Left lung (tissue), 4 donors: ENCODE measurements at regions not wholly inside any gene's neighbourhood (a gene's known extent, or its start where the extent isn't known, plus 50 kb on each side); places are given as distances from the start of the nearest gene placed in this dataset.
A peak's percentile ranks its signal among the peaks of the same experiment; 100 is the strongest.
"Not testable (repeated sequence)": the region's sequence is repeated elsewhere in the genome, so short reads cannot be mapped to it uniquely, and the experiment has no call there.

Experiments used
- ATAC-seq: fragments of 200-7000 bp; cut with Tn5 transposase; one replicate; pipeline ENCODE4 v1.9.1; 2020; ENCODE audit warnings: moderate library complexity
- DNase-seq, 4 donors: peaks; one replicate each; pipeline ENCODE4 v3.0.0-alpha.2; 2013 to 2020
- H3K27ac ChIP-seq, 2 donors: fragments of 200-600 bp; sonication (generic) in 1 of 2; one replicate each; pipeline versions ENCODE4 v1.5.0 to v1.8.0; 2020 to 2021
- H3K27me3 ChIP-seq, 2 donors: fragments of 200-600 bp; sonication (generic) in 1 of 2; one replicate each; pipeline versions ENCODE4 v1.5.0 to v1.8.0; 2020 to 2021
- H3K36me3 ChIP-seq, 2 donors: fragments of 200-600 bp; sonication (generic) in 1 of 2; one replicate each; pipeline versions ENCODE4 v1.5.0 to v1.8.0; 2020 to 2021
- H3K4me1 ChIP-seq, 2 donors: fragments of 200-600 bp; one replicate each; pipeline ENCODE4 v1.8.0; 2021
- H3K4me3 ChIP-seq, 2 donors: fragments of 200-600 bp; sonication (generic) in 1 of 2; one replicate each; pipeline versions ENCODE4 v1.5.0 to v1.8.0; 2020 to 2021; ENCODE audit warnings: mild to moderate bottlenecking in 1 of 2
- H3K9me3 ChIP-seq, 2 donors: fragments of 200-600 bp; sonication (generic) in 1 of 2; one replicate each; pipeline versions ENCODE4 v1.5.0 to v1.8.0; 2020 to 2021
- CTCF ChIP-seq, 2 donors: fragments of 200-600 bp; sonication (generic) in 1 of 2; IDR thresholded peaks; one replicate each; pipeline versions ENCODE4 v1.5.0 to v1.8.0; 2021; ENCODE audit warnings: antibody characterized with exemption in 2 of 2
- intact Hi-C, 2 donors: fragments of 100-400 bp; cut with DNase I; formaldehyde crosslinking; loops; one replicate each; pipeline versions ENCODE4 v1.11.2 to v1.14.2; 2022
- donor health status: DM: no; HTN: yes; CAD: no.
- donor health status: DM: no; HTN: no; CAD: no.

DNA sequence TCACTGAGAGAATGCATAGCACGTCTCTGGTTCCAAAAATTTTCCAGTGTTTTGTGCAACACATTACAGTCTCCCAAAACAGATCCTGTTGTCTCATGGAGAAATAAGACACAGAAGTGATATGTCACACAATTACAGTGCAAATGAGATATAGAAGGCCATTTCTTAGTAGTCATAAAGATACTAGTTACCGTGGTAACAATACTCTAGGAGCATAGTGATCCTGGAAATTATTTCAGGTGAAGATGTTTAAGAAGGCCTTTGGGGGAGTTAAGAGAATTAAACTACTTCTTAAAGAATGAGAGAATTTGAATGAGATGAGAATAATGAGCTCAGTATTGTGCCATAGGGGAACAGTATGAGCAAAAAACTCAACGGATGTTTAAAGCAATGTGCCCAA, 628.0 kb upstream of the MIR17HG start:
- Histone ChIP-seq H3K4me1 (no peaks in the 10 kb centered on the region), H3K27ac (no peak overlapping the region), H3K27me3 (no peaks in the 10 kb centered on the region), H3K4me3 (no peak overlapping the region), H3K9me3 (no peaks in the 10 kb centered on the region), H3K36me3 (no peaks in the 10 kb centered on the region)
- TF ChIP-seq CTCF (IDR thresholded peaks at IDR 0.05), result no peak
- DNase-seq (no peak), ATAC-seq (no peak)
- intact Hi-C loops, result no loop called here

GRCh38 chr13:90721937-90722336, 625.5 kb upstream of the MIR17HG start:
- Histone ChIP-seq H3K27me3 (no peaks in the 10 kb centered on the region), H3K4me1 (no peaks in the 10 kb centered on the region), H3K36me3 (no peaks in the 10 kb centered on the region), H3K4me3 (no peak overlapping the region), H3K9me3 (no peaks in the 10 kb centered on the region), H3K27ac (no peak overlapping the region)
- DNase-seq, result no peak
- ATAC-seq, result no peak
- intact Hi-C loops, result no loop called here
- TF ChIP-seq CTCF (IDR thresholded peaks at IDR 0.05), result no peak

GRCh38 chr13:90723381-90723780, 624.1 kb upstream of the MIR17HG start:
- no peaks in the 10 kb centered on the region for H3K9me3 ChIP-seq
- intact Hi-C loops, result no loop called here
- no peaks in the 10 kb centered on the region for H3K4me1 ChIP-seq
- DNase-seq (no peak), ATAC-seq (no peak)
- H3K27me3 ChIP-seq, result no peaks in the 10 kb centered on the region
- H3K36me3 ChIP-seq, result no peaks in the 10 kb centered on the region
- no peak overlapping the region for H3K4me3 ChIP-seq
- no peak overlapping the region for H3K27ac ChIP-seq
- TF ChIP-seq CTCF (IDR thresholded peaks at IDR 0.05), result no peak

DNA sequence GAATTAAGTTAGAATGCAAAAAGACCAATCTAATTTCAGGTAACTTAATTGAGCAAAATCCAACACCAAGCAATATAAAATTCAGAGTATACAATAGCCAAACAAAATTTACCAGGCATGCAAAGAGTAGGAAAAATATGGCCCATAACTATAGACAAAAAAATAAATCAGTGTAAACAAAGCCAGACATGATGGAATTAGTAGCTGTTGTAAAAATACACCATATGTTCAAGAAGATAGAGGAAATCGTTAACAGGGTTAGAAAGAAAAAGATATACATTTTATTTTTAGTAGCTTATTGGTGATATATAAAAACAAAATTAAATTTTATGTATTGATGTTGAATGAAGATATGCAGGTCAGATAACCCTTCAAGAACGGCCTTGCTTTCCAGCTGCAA, 621.1 kb upstream of the MIR17HG start:
- TF ChIP-seq CTCF (IDR thresholded peaks at IDR 0.05), result no peak
- H3K9me3 ChIP-seq, result peaks cover 0 to 2% of the 10 kb centered on the region in 2 donors
- ATAC-seq, result no peak

GRCh38 chr13:90732049-90732448, 615.4 kb upstream of the MIR17HG start:
- H3K27ac ChIP-seq, result no peak overlapping the region
- no peak overlapping the region for H3K4me3 ChIP-seq
- TF ChIP-seq CTCF (IDR thresholded peaks at IDR 0.05), result no peak
- H3K36me3 ChIP-seq, result no peaks in the 10 kb centered on the region
- peaks cover 0 to 20% of the 10 kb centered on the region in 2 donors for H3K9me3 ChIP-seq
- ATAC-seq (no peak), DNase-seq (peak in 1 of 4 donors; percentile 6)
- H3K4me1 ChIP-seq, result no peaks in the 10 kb centered on the region
- intact Hi-C loops, result no loop called here
- H3K27me3 ChIP-seq, result no peaks in the 10 kb centered on the region

More for the DNA sequence above, 621.1 kb upstream of the MIR17HG start:
- no peaks in the 10 kb centered on the region for H3K36me3 ChIP-seq
- no peak overlapping the region for H3K4me3 ChIP-seq
- peak in 2 of 4 donors; percentile 35 to 52 for DNase-seq
- no peaks in the 10 kb centered on the region for H3K4me1 ChIP-seq
- intact Hi-C loops, result no loop called here
- H3K27ac ChIP-seq, result no peak overlapping the region
- H3K27me3 ChIP-seq, result no peaks in the 10 kb centered on the region

DNA sequence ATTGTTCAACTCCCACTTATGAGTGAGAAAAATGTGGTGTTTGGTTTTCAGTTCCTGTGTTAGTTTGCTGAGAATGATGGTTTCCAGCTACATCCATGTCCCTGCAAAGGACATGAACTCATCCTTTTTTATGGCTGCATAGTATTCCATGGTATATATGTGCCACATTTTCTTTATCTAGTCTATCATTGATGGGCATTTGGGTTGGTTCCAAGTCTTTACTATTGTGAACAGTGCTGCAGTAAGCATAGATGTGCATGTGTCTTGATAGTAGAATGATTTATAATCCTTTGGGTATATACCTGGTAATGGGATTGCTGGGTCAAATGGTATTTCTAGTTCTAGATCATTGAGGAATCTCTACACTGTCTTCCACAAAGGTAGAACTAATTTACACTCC, 613.0 kb upstream of the MIR17HG start:
- DNase-seq, ATAC-seq, H3K4me3 ChIP-seq, H3K27ac ChIP-seq, H3K27me3 ChIP-seq, H3K36me3 ChIP-seq, intact Hi-C loops, H3K4me1 ChIP-seq: not testable (repeated sequence)
- H3K9me3 ChIP-seq, result peaks cover 0 to 24% of the 10 kb centered on the region in 2 donors
